Central memory CD8-positive, alpha-beta T cell (primary cell): ENCODE measurements at regions not wholly inside any gene's neighbourhood (a gene's known extent, or its start where the extent isn't known, plus 50 kb on each side); places are given as distances from the start of the nearest gene placed in this dataset.

Experiments used
- ATAC-seq: fragments of 150-1000 bp; cut with Tn5 transposase; replicated peaks from 2 replicates; pipeline ENCODE4 v1.10.0; 2022; ENCODE audit warnings: mild to moderate bottlenecking, moderate FRiP score, moderate number of reproducible peaks; ENCODE audit not compliant: poor library complexity, severe bottlenecking; ENCODE audit errors: extremely low read depth
- DNase-seq, 2 donors: peaks; one replicate each; pipeline ENCODE4 v3.0.0; 2021; ENCODE audit warnings: low spot score in 2 of 2
- H3K27ac Mint-ChIP-seq: one replicate; pipeline ENCODE4 v1.8.0; 2022; ENCODE audit warnings: low read depth, mild to moderate bottlenecking, moderate library complexity, mixed read lengths
- H3K27me3 Mint-ChIP-seq: one replicate; pipeline ENCODE4 v1.8.0; 2022; ENCODE audit warnings: mixed read lengths
- H3K36me3 Mint-ChIP-seq: one replicate; pipeline ENCODE4 v1.8.0; 2022; ENCODE audit warnings: mild to moderate bottlenecking, moderate library complexity, mixed read lengths; ENCODE audit not compliant: insufficient read depth
- H3K4me1 Mint-ChIP-seq: one replicate; pipeline ENCODE4 v1.8.0; 2022; ENCODE audit warnings: mixed read lengths
- H3K4me3 Mint-ChIP-seq: one replicate; pipeline ENCODE4 v1.8.0; 2022; ENCODE audit warnings: mild to moderate bottlenecking, moderate library complexity, mixed read lengths
- H3K9me3 Mint-ChIP-seq: one replicate; pipeline ENCODE4 v1.8.0; 2022; ENCODE audit warnings: mixed read lengths

DNA sequence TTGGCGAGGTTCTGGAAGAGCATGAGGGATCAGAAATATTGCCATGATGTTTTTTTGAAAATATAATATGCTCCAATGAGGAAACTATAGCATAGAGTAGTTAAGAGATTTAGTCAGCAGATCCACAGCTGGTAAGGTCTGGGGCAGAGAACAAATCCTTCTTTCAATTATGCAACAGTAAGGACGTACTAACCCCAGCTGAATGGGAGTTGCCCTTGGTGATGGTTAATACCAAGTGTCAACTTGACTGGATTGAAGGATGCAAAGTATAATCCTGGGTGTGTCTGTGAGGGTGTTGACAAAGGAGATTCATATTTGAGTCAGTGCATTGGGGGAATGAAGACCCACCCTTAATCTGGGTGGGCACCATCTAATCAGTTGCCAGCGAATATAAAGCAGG is 745.5 kb upstream of the NRSN1 start:
- Mint-ChIP-seq H3K27me3 (no peaks in the 10 kb centered on the region), H3K4me3 (no peak overlapping the region)
- ATAC-seq, result no peak

DNA sequence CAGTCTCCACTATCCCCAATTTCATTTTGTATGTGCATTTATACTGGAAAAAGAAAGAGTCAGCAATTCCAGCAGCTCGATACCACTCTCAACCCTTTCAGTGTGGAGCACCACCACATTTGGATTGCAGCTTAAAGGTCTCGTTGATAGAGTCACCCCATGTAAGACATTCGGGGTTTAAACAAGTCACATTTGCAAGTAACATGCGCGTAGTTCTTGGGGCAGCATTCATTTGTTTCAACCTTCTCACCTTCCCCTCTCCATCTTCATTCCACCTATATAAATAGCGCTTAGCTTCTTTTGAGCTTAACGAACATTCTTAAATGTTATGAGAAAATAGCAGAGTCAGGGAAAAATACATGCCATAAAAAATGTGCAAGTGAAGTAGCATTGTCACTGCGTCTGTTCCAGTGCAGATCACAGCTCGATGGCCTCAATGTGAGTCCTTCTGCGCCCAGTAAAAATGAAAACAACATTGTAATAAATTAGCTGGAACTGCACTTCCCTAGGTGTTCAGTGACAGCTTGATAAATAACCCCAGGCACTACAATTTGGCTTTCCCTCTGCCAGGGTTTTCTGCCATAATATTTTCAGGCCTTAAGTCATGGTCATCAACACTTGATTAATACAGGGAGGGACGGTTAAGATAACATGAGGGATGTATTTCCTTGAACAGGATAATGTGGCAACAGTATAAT is 737.8 kb upstream of the NRSN1 start:
- DNase-seq (no peak), ATAC-seq (no peak)
- no peak overlapping the region for H3K27ac Mint-ChIP-seq

More for the DNA sequence above, 745.5 kb upstream of the NRSN1 start:
- no peak overlapping the region for H3K27ac Mint-ChIP-seq
- no peak for DNase-seq
- no peaks in the 10 kb centered on the region for H3K4me1 Mint-ChIP-seq
- H3K36me3 Mint-ChIP-seq, result peaks cover 2% of the 10 kb centered on the region
- peaks cover 6% of the 10 kb centered on the region for H3K9me3 Mint-ChIP-seq

DNA sequence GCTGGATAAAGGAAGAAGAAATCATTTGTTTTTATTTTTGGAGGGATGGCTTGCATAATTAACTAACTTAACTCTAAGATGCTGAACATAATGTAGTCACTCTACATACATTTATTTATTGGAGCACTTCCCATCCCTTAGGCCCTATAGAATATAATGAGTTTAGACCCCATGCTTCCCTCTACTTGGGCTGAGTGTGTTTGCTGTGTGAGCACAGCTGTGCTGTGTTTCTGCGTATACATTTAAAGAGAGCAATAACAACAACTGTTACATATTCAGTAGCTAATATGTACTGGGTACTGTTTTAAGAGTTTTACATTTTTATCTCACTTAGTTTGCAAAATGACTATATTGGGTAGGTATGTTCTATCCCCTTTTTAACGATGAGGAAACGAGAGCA is 736.6 kb upstream of the NRSN1 start:
- no peaks in the 10 kb centered on the region for H3K4me1 Mint-ChIP-seq
- ATAC-seq, result no peak
- H3K9me3 Mint-ChIP-seq, result peaks cover 5% of the 10 kb centered on the region
- no peak for DNase-seq
- H3K27me3 Mint-ChIP-seq, result no peaks in the 10 kb centered on the region
- H3K36me3 Mint-ChIP-seq, result no peaks in the 10 kb centered on the region
- H3K27ac Mint-ChIP-seq, result no peak overlapping the region
- H3K4me3 Mint-ChIP-seq, result no peak overlapping the region

More for the DNA sequence above, 737.8 kb upstream of the NRSN1 start:
- Mint-ChIP-seq H3K4me1 (no peaks in the 10 kb centered on the region), H3K27me3 (no peaks in the 10 kb centered on the region), H3K36me3 (no peaks in the 10 kb centered on the region), H3K9me3 (peaks cover under 1% of the 10 kb centered on the region), H3K4me3 (no peak overlapping the region)

- no peaks in the 10 kb centered on the region for H3K4me1 Mint-ChIP-seq
- DNase-seq (no peak), ATAC-seq (no peak)
- H3K4me3 Mint-ChIP-seq, result no peak overlapping the region
- H3K36me3 Mint-ChIP-seq, result no peaks in the 10 kb centered on the region
- no peaks in the 10 kb centered on the region for H3K27me3 Mint-ChIP-seq
- no peak overlapping the region for H3K27ac Mint-ChIP-seq
- peaks cover 5% of the 10 kb centered on the region for H3K9me3 Mint-ChIP-seq
These were observed 735.8 kb upstream of the NRSN1 start for GRCh38 chr6:23390221-23390620.

DNA sequence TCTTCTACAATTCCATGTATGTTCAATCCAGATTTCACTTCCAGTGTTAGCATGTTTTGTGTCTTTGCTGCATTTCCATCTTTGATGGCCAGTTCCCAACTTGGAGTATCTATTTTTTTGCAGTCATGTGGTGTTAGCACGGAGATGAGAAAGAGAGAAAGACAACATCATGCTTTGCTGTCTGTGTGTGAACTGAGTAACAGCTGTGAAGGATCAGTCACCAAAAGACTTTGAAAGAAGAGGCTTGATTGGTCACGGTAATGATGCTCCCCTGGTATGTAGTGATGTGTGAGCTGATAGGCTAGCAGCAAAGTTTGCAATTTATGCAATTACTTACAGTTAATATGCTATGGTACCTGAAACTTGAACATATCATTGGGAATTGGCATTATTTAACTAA is 731.3 kb upstream of the NRSN1 start:
- no peak for ATAC-seq
- Mint-ChIP-seq H3K9me3 (peaks cover 5% of the 10 kb centered on the region), H3K4me3 (no peak overlapping the region), H3K27ac (no peak overlapping the region), H3K36me3 (no peaks in the 10 kb centered on the region), H3K27me3 (no peaks in the 10 kb centered on the region), H3K4me1 (no peaks in the 10 kb centered on the region)
- no peak for DNase-seq

- no peak for ATAC-seq
- Mint-ChIP-seq H3K27ac (no peak overlapping the region), H3K36me3 (no peaks in the 10 kb centered on the region), H3K4me1 (no peaks in the 10 kb centered on the region), H3K9me3 (peaks cover 5% of the 10 kb centered on the region), H3K4me3 (no peak overlapping the region), H3K27me3 (no peaks in the 10 kb centered on the region)
- DNase-seq, result no peak
These were observed 730.6 kb upstream of the NRSN1 start for GRCh38 chr6:23395381-23395780.

DNA sequence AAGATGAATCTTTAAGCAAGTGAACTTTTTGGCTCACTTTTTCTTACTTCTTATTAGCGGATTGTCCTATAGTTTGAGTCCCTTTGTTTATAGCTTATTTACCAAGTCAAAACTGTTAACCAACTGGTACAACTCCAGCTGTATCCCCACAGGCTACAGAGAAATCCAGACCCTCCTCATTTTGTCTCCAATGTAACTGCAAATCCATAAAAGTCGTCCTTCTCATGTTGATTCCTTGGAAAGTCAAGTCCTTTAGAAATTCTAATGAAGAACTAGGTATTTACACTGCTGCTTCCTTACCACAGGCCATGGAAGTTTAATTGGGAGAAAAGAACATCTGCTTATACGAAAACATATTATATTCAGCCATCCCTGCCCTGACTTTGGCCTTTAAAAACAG is 729.1 kb upstream of the NRSN1 start:
- Mint-ChIP-seq H3K27ac (no peak overlapping the region), H3K4me1 (no peaks in the 10 kb centered on the region), H3K9me3 (peaks cover 10% of the 10 kb centered on the region), H3K4me3 (no peak overlapping the region), H3K27me3 (no peaks in the 10 kb centered on the region), H3K36me3 (no peaks in the 10 kb centered on the region)
- DNase-seq, result no peak
- no peak for ATAC-seq

- no peak for DNase-seq
- Mint-ChIP-seq H3K4me3 (no peak overlapping the region), H3K36me3 (no peaks in the 10 kb centered on the region), H3K27ac (no peak overlapping the region), H3K4me1 (no peaks in the 10 kb centered on the region), H3K9me3 (peaks cover 12% of the 10 kb centered on the region), H3K27me3 (no peaks in the 10 kb centered on the region)
- ATAC-seq, result no peak
These were observed 722.6 kb upstream of the NRSN1 start for GRCh38 chr6:23403460-23403859.

DNA sequence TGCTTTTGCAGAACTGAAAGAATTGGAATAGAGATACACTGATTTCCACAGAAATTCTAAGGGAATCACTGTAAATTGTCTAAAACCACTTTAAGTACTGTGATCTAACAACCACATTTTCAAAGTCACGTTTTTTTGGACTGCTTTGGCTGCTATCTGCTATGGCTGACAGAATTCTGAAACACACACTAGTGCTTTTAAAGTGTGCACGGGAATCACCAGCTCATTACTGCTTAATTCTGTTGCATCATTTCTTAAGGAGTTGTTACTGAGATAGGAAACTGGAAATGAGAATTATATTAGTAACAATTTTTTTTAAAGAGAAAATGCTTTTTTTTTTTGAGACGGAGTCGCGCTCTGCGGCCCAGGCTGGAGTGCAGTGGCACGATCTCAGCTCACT is 716.5 kb upstream of the NRSN1 start:
- no peak for ATAC-seq
- Mint-ChIP-seq H3K4me3 (no peak overlapping the region), H3K27me3 (no peaks in the 10 kb centered on the region), H3K4me1 (no peaks in the 10 kb centered on the region), H3K9me3 (peaks cover 13% of the 10 kb centered on the region), H3K27ac (no peak overlapping the region), H3K36me3 (no peaks in the 10 kb centered on the region)
- DNase-seq, result no peak

DNA sequence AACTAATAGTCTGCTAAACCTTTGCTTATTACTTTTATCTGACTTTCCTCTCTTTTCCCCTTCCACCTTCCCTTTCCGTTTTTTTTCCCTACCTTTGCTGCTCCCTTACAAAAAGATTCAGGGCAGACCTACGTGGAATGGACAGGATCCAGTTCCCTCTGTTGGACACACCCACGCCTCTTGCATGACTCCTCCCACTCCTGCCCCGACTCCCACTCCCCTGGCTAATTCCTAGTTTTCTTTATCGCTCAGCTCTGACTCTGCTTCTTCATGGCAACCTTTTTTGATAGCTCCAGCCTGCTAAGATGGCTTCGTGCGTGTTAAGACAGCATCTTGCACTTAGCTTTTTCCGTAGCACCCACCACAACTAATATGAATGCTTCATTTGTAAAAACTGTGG is 715.6 kb upstream of the NRSN1 start:
- Mint-ChIP-seq H3K4me3 (no peak overlapping the region), H3K27ac (no peak overlapping the region), H3K27me3 (no peaks in the 10 kb centered on the region), H3K4me1 (no peaks in the 10 kb centered on the region), H3K9me3 (peaks cover 15% of the 10 kb centered on the region), H3K36me3 (no peaks in the 10 kb centered on the region)
- DNase-seq (no peak), ATAC-seq (no peak)

- H3K9me3 Mint-ChIP-seq, result peaks cover 23% of the 10 kb centered on the region
- no peaks in the 10 kb centered on the region for H3K27me3 Mint-ChIP-seq
- DNase-seq, result no peak
- no peak overlapping the region for H3K27ac Mint-ChIP-seq
- no peaks in the 10 kb centered on the region for H3K4me1 Mint-ChIP-seq
- no peaks in the 10 kb centered on the region for H3K36me3 Mint-ChIP-seq
- no peak overlapping the region for H3K4me3 Mint-ChIP-seq
- ATAC-seq, result no peak
These were observed 713.2 kb upstream of the NRSN1 start for GRCh38 chr6:23412770-23413169.

DNA sequence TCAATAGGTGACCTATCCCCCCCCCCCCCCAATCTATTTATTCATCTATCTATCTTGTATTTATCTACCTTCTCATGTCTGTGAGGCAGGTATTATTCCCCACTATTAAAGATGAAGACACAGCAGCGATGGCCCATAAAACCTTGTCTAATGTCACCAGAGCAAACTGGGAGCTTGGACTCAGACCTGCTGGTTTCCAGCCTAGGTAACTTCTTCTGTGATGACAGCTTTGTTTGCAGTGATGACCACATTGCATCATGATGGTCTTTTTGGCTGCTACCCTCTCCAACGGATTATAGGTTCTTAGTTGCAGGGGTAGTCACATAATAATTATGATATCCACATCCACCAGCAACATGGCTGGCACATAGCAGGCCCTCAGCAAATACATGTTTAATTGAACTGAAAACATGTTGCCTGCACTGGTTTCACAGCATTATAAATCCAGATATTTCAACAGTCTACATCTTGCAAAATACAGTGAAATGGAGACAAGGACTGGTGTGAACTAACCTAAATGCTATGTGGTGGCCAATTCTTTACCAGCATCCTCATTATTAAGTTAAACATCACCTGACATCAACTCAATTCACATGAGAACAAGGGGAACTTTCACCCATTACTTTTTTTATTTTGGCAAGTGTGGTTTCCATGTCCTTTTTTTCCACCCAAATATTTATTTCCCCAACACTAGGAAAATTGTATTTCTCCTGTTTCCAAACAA is 712.5 kb upstream of the NRSN1 start:
- Mint-ChIP-seq H3K36me3 (no peaks in the 10 kb centered on the region), H3K9me3 (peaks cover 19% of the 10 kb centered on the region), H3K27me3 (no peaks in the 10 kb centered on the region), H3K4me1 (no peaks in the 10 kb centered on the region), H3K4me3 (no peak overlapping the region), H3K27ac (no peak overlapping the region)
- DNase-seq, result no peak
- ATAC-seq, result no peak

DNA sequence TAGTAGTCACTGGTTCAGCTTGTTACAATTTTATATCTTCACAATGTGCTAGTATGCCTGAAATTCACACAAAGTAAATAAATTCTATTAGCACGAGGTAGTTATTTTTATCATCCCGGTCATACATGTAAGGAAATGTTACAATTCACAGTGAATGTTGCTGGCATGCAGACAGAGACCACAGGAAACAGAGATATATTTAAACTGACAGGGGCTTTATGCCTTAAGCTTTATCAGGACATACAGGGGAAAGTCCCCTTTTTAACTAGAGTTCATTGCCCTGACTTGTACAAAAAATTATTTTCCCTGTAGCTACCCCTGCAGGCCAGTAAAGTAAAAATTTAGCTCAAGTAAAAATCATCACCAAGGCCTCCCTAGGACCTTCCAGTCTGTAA is 712.0 kb upstream of the NRSN1 start:
- no peaks in the 10 kb centered on the region for H3K36me3 Mint-ChIP-seq
- H3K27me3 Mint-ChIP-seq, result no peaks in the 10 kb centered on the region
- ATAC-seq (no peak), DNase-seq (no peak)
- peaks cover 17% of the 10 kb centered on the region for H3K9me3 Mint-ChIP-seq
- H3K4me1 Mint-ChIP-seq, result no peaks in the 10 kb centered on the region
- H3K4me3 Mint-ChIP-seq, result no peak overlapping the region
- no peak overlapping the region for H3K27ac Mint-ChIP-seq
